Neural cell (in vitro differentiated cells): ENCODE measurements at regions not wholly inside any gene's neighbourhood (a gene's known extent, or its start where the extent isn't known, plus 50 kb on each side); places are given as distances from the start of the nearest gene placed in this dataset.

Source experiments
- CTCF ChIP-seq: fragments of 450-650 bp; IDR thresholded peaks from 2 replicates; pipeline ENCODE4 v1.5.1; 2014; ENCODE audit warnings: antibody characterized with exemption, mild to moderate bottlenecking, moderate library complexity; ENCODE audit not compliant: poor library complexity, severe bottlenecking
- EP300 ChIP-seq: fragments of 450-650 bp; conservative IDR thresholded peaks from 2 replicates; pipeline ENCODE4 v1.6.1; 2014; ENCODE audit warnings: antibody characterized with exemption, mild to moderate bottlenecking, moderate library complexity; ENCODE audit not compliant: poor library complexity, severe bottlenecking
- EZH2 ChIP-seq: fragments of 200-600, 300-800 bp; shearing (Covaris generic), sonication (generic); IDR thresholded peaks from 2 replicates; pipeline ENCODE4 v1.6.1; 2014; ENCODE audit warnings: antibody characterized with exemption, low read length, borderline replicate concordance, mild to moderate bottlenecking; ENCODE audit not compliant: insufficient read depth, poor library complexity, severe bottlenecking
- MXI1 ChIP-seq: fragments of 450-650 bp; conservative IDR thresholded peaks from 2 replicates; pipeline ENCODE4 v1.6.1; 2014; ENCODE audit warnings: antibody characterized with exemption, mild to moderate bottlenecking; ENCODE audit not compliant: poor library complexity, severe bottlenecking
- POLR2AphosphoS5 ChIP-seq: IDR thresholded peaks from 2 replicates; pipeline ENCODE4 v1.6.1; 2012
- REST ChIP-seq: IDR thresholded peaks from 2 replicates; pipeline ENCODE4 v1.6.1; 2012; ENCODE audit warnings: borderline replicate concordance
- SMC3 ChIP-seq: fragments of 450-650 bp; conservative IDR thresholded peaks from 2 replicates; pipeline ENCODE4 v1.6.1; 2014; ENCODE audit warnings: antibody characterized with exemption, mild to moderate bottlenecking, moderate library complexity; ENCODE audit not compliant: poor library complexity

- no peak for TF ChIP-seq CTCF
- TF ChIP-seq EZH2: no peak
- TF ChIP-seq SMC3: no peak
- no peak for TF ChIP-seq EP300
- no peak for TF ChIP-seq REST
- TF ChIP-seq MXI1: no peak
- no peak for TF ChIP-seq POLR2AphosphoS5
These were observed 553.3 kb downstream of the TLL1 start for GRCh38 chr4:166426300-166426863.
